Neural cell (in vitro differentiated cells): ENCODE measurements at regions not wholly inside any gene's neighbourhood (a gene's known extent, or its start where the extent isn't known, plus 50 kb on each side); places are given as distances from the start of the nearest gene placed in this dataset.

Experiments
- H2AFZ ChIP-seq: fragments of 200-600, 300-800 bp; sonication (generic), shearing (Covaris generic); 2 replicates; pipeline ENCODE4 v1.6.0; 2014; ENCODE audit warnings: low read depth, mild to moderate bottlenecking, antibody characterized with exemption, low read length, moderate library complexity
- H3F3A ChIP-seq: fragments of 200-600 bp; shearing (Covaris generic); 2 replicates; pipeline ENCODE4 v1.6.1; 2016; ENCODE audit warnings: mild to moderate bottlenecking, moderate library complexity, mixed read lengths, antibody characterized with exemption, low read length; ENCODE audit not compliant: insufficient read depth, poor library complexity, severe bottlenecking
- H3K27ac ChIP-seq: fragments of 200-600, 300-800 bp; sonication (generic), shearing (Covaris generic); 2 replicates; pipeline ENCODE4 v1.5.1; 2014; ENCODE audit warnings: mild to moderate bottlenecking, low read length, moderate library complexity
- H3K27me3 ChIP-seq: fragments of 300-800, 200-600 bp; sonication (generic), shearing (Covaris generic); 2 replicates; pipeline ENCODE4 v1.6.0; 2014; ENCODE audit warnings: mild to moderate bottlenecking, low read depth, low read length, moderate library complexity; ENCODE audit not compliant: insufficient read depth
- H3K36me3 ChIP-seq: fragments of 300-800, 200-600 bp; sonication (generic), shearing (Covaris generic); 2 replicates; pipeline ENCODE4 v1.5.1; 2014; ENCODE audit warnings: mild to moderate bottlenecking, antibody characterized with exemption, low read length, moderate library complexity; ENCODE audit not compliant: insufficient read depth
- H3K4me2 ChIP-seq: fragments of 300-800, 200-600 bp; sonication (generic), shearing (Covaris generic); 2 replicates; pipeline ENCODE4 v1.6.0; 2014; ENCODE audit warnings: mild to moderate bottlenecking, low read length
- H3K4me3 ChIP-seq: fragments of 300-800, 200-600 bp; sonication (generic), shearing (Covaris generic); 2 replicates; pipeline ENCODE4 v1.5.1; 2014; ENCODE audit warnings: mild to moderate bottlenecking, low read length, moderate library complexity
- H3K79me2 ChIP-seq: fragments of 200-600 bp; shearing (Covaris generic); replicated peaks from 2 replicates; pipeline ENCODE4 v1.6.0; 2014; ENCODE audit warnings: mild to moderate bottlenecking, low read length, moderate library complexity; ENCODE audit not compliant: insufficient read depth
- H3K9ac ChIP-seq: fragments of 300-800, 200-600 bp; sonication (generic), shearing (Covaris generic); 2 replicates; pipeline ENCODE4 v1.6.1; 2016; ENCODE audit warnings: mild to moderate bottlenecking, low read length, mixed read lengths
- H3K9me2 ChIP-seq: fragments of 200-600 bp; shearing (Covaris generic); 2 replicates; pipeline ENCODE4 v1.6.1; 2016; ENCODE audit warnings: mild to moderate bottlenecking, low read length, mixed read lengths; ENCODE audit not compliant: insufficient read depth
- H3K9me3 ChIP-seq: fragments of 200-600, 300-800 bp; sonication (generic), shearing (Covaris generic); 2 replicates; pipeline ENCODE4 v1.6.1; 2016; ENCODE audit warnings: mild to moderate bottlenecking, mixed run types, low read length, moderate library complexity, mixed read lengths
- H4K20me1 ChIP-seq: fragments of 200-600 bp; shearing (Covaris generic); 2 replicates; pipeline ENCODE4 v1.6.1; 2016; ENCODE audit warnings: mild to moderate bottlenecking, mixed run types; ENCODE audit not compliant: insufficient read depth
- EP300 ChIP-seq: fragments of 450-650 bp; conservative IDR thresholded peaks from 2 replicates; pipeline ENCODE4 v1.6.1; 2014; ENCODE audit warnings: antibody characterized with exemption, mild to moderate bottlenecking, moderate library complexity; ENCODE audit not compliant: poor library complexity, severe bottlenecking
- EZH2 ChIP-seq: fragments of 200-600, 300-800 bp; shearing (Covaris generic), sonication (generic); IDR thresholded peaks from 2 replicates; pipeline ENCODE4 v1.6.1; 2014; ENCODE audit warnings: antibody characterized with exemption, low read length, borderline replicate concordance, mild to moderate bottlenecking; ENCODE audit not compliant: insufficient read depth, poor library complexity, severe bottlenecking
- MXI1 ChIP-seq: fragments of 450-650 bp; conservative IDR thresholded peaks from 2 replicates; pipeline ENCODE4 v1.6.1; 2014; ENCODE audit warnings: antibody characterized with exemption, mild to moderate bottlenecking; ENCODE audit not compliant: poor library complexity, severe bottlenecking
- POLR2AphosphoS5 ChIP-seq: IDR thresholded peaks from 2 replicates; pipeline ENCODE4 v1.6.1; 2012
- RAD21 ChIP-seq: fragments of 450-650 bp; conservative IDR thresholded peaks from 2 replicates; pipeline ENCODE4 v1.6.1; 2014; ENCODE audit warnings: antibody characterized with exemption, mild to moderate bottlenecking, moderate library complexity
- SMC3 ChIP-seq: fragments of 450-650 bp; conservative IDR thresholded peaks from 2 replicates; pipeline ENCODE4 v1.6.1; 2014; ENCODE audit warnings: antibody characterized with exemption, mild to moderate bottlenecking, moderate library complexity; ENCODE audit not compliant: poor library complexity
- TAF1 ChIP-seq: IDR thresholded peaks from 2 replicates; pipeline ENCODE4 v1.6.1; 2012; ENCODE audit warnings: low read depth
- TF ChIP-seq, protein P1 (sequence below): IDR thresholded peaks from 2 replicates; pipeline ENCODE4 v1.6.1; 2012; ENCODE audit warnings: borderline replicate concordance
- TF ChIP-seq, protein P2 (sequence below): fragments of 450-650 bp; IDR thresholded peaks from 2 replicates; pipeline ENCODE4 v1.5.1; 2014; ENCODE audit warnings: antibody characterized with exemption, mild to moderate bottlenecking, moderate library complexity; ENCODE audit not compliant: poor library complexity, severe bottlenecking

DNA sequence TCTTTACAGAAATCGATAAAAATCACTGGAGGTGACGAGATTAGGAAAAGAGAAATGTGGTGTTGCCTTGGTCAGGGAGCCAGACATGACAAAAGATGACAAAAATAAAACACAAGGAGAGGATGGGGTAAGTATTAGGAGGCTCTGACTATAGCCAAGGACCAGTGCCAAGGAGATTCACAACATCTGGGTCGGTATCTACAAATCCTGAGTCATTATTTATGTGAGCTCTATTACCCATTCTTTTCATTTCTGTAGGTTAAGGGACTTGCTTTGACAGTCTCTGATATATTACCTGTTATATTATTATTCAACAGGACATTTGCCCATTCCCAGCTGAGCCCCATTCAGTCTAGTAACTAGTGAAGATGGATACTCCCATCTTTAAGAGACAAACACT is 120.8 kb downstream of the TYW3 start:
- H3K27ac ChIP-seq: no peak overlapping the region
- H4K20me1 ChIP-seq: no peaks in the 10 kb centered on the region
- H3K4me3 ChIP-seq: no peak overlapping the region
- H3K27me3 ChIP-seq: no peaks in the 10 kb centered on the region
- no peaks in the 10 kb centered on the region for H3F3A ChIP-seq
- H3K79me2 ChIP-seq: no peaks in the 10 kb centered on the region
- H3K36me3 ChIP-seq: no peaks in the 10 kb centered on the region
- TF ChIP-seq MXI1 (no peak), SMC3 (no peak), POLR2AphosphoS5 (no peak), EP300 (no peak)
- H3K9me2 ChIP-seq: no peaks in the 10 kb centered on the region
- H3K4me2 ChIP-seq: no peak overlapping the region
- H3K9ac ChIP-seq: no peak overlapping the region
- H2AFZ ChIP-seq: no peak overlapping the region
- H3K9me3 ChIP-seq: no peaks in the 10 kb centered on the region

DNA sequence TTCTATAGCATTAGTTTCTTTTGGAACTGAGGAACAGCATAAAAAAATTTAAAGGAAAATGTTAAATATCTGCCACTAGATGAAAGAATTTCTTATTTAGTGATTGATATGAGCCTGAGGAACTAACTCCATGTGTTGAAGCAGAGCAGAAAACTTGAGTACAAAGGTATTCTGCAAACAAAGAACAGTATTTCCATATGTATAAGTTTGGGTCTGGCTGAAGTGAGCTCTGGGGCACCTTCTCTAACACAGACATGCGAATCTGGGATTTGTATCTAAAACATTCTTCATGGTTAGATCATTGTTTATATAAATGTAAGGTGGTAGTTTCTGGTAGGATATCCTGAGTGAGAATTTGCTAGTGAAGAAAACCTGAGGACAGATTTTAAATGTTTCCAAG is 123.2 kb downstream of the TYW3 start:
- H3K36me3 ChIP-seq: no peaks in the 10 kb centered on the region
- H3K9ac ChIP-seq: no peak overlapping the region
- H3K27ac ChIP-seq: no peak overlapping the region
- no peaks in the 10 kb centered on the region for H3K9me2 ChIP-seq
- H3F3A ChIP-seq: no peaks in the 10 kb centered on the region
- TF ChIP-seq EZH2 (no peak), SMC3 (no peak), RAD21 (no peak), TAF1 (no peak), EP300 (no peak), MXI1 (no peak), POLR2AphosphoS5 (no peak)
- TF ChIP-seq, protein P1, sequence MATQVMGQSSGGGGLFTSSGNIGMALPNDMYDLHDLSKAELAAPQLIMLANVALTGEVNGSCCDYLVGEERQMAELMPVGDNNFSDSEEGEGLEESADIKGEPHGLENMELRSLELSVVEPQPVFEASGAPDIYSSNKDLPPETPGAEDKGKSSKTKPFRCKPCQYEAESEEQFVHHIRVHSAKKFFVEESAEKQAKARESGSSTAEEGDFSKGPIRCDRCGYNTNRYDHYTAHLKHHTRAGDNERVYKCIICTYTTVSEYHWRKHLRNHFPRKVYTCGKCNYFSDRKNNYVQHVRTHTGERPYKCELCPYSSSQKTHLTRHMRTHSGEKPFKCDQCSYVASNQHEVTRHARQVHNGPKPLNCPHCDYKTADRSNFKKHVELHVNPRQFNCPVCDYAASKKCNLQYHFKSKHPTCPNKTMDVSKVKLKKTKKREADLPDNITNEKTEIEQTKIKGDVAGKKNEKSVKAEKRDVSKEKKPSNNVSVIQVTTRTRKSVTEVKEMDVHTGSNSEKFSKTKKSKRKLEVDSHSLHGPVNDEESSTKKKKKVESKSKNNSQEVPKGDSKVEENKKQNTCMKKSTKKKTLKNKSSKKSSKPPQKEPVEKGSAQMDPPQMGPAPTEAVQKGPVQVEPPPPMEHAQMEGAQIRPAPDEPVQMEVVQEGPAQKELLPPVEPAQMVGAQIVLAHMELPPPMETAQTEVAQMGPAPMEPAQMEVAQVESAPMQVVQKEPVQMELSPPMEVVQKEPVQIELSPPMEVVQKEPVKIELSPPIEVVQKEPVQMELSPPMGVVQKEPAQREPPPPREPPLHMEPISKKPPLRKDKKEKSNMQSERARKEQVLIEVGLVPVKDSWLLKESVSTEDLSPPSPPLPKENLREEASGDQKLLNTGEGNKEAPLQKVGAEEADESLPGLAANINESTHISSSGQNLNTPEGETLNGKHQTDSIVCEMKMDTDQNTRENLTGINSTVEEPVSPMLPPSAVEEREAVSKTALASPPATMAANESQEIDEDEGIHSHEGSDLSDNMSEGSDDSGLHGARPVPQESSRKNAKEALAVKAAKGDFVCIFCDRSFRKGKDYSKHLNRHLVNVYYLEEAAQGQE: no peak
- TF ChIP-seq, protein P2, sequence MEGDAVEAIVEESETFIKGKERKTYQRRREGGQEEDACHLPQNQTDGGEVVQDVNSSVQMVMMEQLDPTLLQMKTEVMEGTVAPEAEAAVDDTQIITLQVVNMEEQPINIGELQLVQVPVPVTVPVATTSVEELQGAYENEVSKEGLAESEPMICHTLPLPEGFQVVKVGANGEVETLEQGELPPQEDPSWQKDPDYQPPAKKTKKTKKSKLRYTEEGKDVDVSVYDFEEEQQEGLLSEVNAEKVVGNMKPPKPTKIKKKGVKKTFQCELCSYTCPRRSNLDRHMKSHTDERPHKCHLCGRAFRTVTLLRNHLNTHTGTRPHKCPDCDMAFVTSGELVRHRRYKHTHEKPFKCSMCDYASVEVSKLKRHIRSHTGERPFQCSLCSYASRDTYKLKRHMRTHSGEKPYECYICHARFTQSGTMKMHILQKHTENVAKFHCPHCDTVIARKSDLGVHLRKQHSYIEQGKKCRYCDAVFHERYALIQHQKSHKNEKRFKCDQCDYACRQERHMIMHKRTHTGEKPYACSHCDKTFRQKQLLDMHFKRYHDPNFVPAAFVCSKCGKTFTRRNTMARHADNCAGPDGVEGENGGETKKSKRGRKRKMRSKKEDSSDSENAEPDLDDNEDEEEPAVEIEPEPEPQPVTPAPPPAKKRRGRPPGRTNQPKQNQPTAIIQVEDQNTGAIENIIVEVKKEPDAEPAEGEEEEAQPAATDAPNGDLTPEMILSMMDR: no peak
- no peak overlapping the region for H3K4me3 ChIP-seq
- H2AFZ ChIP-seq: no peak overlapping the region
- no peaks in the 10 kb centered on the region for H3K9me3 ChIP-seq
- no peaks in the 10 kb centered on the region for H3K27me3 ChIP-seq
- no peaks in the 10 kb centered on the region for H3K79me2 ChIP-seq
- H4K20me1 ChIP-seq: no peaks in the 10 kb centered on the region
- no peak overlapping the region for H3K4me2 ChIP-seq

DNA sequence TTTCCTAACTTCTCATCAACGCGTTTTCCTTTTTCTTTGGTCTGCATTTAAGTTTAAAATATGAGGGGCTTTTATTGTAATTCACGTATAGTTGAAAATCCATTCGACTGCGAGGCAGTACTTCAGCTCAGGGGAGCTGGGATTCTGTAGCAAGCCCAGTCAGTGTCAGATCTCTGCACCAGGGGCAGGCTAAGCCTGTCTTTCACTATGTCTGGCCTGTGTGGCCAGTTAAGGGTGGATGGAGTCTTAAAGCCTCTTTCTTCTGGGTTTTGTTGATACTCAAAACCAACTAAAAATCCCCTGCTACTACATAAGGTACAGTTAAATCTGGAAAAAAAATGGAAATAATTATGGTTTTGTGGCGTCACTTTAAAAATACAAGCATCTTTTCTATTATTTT is 124.7 kb downstream of the TYW3 start:
- H3K9ac ChIP-seq: no peak overlapping the region
- no peak overlapping the region for H3K4me2 ChIP-seq
- H3K27ac ChIP-seq: no peak overlapping the region
- no peak overlapping the region for H3K4me3 ChIP-seq
- no peaks in the 10 kb centered on the region for H3K9me3 ChIP-seq
- H3K79me2 ChIP-seq: no peaks in the 10 kb centered on the region
- H2AFZ ChIP-seq: no peak overlapping the region
- H3K36me3 ChIP-seq: no peaks in the 10 kb centered on the region
- no peaks in the 10 kb centered on the region for H4K20me1 ChIP-seq
- no peaks in the 10 kb centered on the region for H3F3A ChIP-seq
- TF ChIP-seq, protein P1: no peak
- TF ChIP-seq TAF1 (no peak), MXI1 (no peak), EP300 (no peak), POLR2AphosphoS5 (no peak), SMC3 (no peak), RAD21 (no peak)
- H3K27me3 ChIP-seq: no peaks in the 10 kb centered on the region
- H3K9me2 ChIP-seq: no peaks in the 10 kb centered on the region
